ENCODE measurements at regions not wholly inside any gene's neighbourhood (a gene's known extent, or its start where the extent isn't known, plus 50 kb on each side); places are given as distances from the start of the nearest gene placed in this dataset.

DNA sequence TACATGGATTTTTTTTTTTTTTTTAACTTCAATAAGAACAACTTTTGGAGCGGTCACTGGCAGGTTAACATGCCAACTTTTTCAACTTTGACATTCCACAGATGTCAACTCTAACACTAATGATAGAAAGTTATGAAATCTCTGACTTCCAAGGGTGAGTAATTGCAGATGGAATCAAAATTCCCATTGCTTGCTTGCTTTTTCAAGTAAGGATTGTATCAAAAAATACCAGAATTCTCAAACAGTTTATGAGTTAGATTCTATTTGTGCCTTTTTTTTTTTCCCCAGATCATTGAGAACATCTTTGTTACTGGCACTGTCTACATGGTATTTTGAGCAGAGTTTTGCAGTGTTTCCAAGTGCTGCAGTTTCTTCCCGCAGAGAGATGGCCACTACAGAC is 50.3 kb upstream of the OTUD4 start:
- no peak for DNase-seq

Data from DMS53 (cell line).